ES-I3 (cell line): ENCODE measurements at regions not wholly inside any gene's neighbourhood (a gene's known extent, or its start where the extent isn't known, plus 50 kb on each side); places are given as distances from the start of the nearest gene placed in this dataset.
"Not testable (repeated sequence)": the region's sequence is repeated elsewhere in the genome, so short reads cannot be mapped to it uniquely, and the experiment has no call there.

Experiments used
- H3K36me3 ChIP-seq: 2 replicates; pipeline ENCODE4 v1.6.1; 2013; ENCODE audit warnings: mild to moderate bottlenecking, low read length, control low read depth, moderate library complexity; ENCODE audit not compliant: insufficient read depth
- H3K4me1 ChIP-seq: 2 replicates; pipeline ENCODE4 v1.6.1; 2013; ENCODE audit warnings: mild to moderate bottlenecking, control low read depth, low read length; ENCODE audit not compliant: insufficient read depth
- H3K9ac ChIP-seq: 2 replicates; pipeline ENCODE4 v1.6.1; 2013; ENCODE audit warnings: low read depth, mild to moderate bottlenecking, low read length, moderate library complexity
- H3K9me3 ChIP-seq: 2 replicates; pipeline ENCODE4 v1.6.1; 2013; ENCODE audit warnings: mild to moderate bottlenecking, low read length, moderate library complexity; ENCODE audit not compliant: control insufficient read depth, insufficient read depth

DNA sequence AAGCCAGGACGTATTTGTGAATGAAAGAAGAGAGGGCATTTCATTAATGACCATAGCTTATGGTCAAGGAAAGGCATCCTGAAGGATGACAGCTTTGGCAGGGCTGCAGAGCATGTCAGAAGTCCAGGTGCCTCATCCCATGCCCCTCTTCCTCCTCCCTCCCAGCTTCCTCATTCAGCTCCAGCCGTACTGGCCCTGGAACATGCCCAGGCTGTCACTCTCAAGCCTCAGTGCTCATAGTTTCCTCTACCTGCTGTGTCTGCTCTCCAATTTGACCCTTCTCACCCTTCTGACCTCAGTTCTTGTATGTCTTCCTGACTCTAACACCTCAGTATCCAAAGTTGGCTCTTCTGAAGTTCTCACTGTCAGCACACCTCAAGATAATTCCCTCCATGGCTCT lies 695.8 kb upstream of the HS6ST1 start:
- Histone ChIP-seq H3K9me3 (no peaks in the 10 kb centered on the region; the same call in 1 of the 2 replicates), H3K4me1 (no peaks in the 10 kb centered on the region), H3K9ac (no peak overlapping the region), H3K36me3 (no peaks in the 10 kb centered on the region)

DNA sequence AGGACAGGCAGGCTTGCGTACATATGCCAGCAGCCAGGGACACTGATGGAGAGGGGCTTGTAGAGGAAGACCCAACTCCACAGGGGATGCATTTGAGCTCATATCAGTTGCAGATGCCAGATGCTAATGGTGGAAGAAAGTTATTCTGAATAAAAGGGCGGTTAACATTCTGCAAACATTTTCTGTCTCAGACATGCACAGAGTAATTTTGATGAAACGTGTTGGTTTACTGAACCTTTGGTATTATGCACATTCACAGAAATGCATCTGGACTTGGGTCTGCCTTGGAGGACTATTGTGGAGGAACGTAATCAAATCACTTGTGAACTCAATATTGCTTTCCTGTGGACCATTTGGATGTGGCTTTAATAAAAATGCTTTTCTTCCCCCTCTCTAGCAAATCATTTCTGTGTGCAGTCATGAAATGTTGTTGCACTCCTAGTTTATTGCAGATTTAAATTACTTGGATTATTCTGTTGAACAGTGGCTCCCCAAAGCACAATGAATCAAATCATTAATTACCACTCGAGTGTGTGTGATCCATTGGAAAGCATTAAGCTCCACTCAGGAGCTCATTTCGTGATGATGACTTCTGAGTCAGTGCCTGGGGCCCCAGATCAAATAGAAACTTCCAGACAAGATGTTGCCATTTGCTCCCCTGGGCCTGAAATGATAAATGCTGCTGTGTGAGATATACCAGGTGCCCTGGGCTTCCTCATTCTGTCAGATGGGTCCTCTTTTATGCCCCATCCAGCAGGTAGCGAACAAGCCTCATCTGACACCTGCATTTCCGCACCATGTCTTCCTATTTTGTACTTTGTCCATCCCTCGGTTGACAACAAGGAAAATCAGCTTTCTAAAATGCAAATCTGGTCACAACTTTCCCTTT lies 697.0 kb upstream of the HS6ST1 start:
- no peaks in the 10 kb centered on the region; the same call in 1 of the 2 replicates for H3K9me3 ChIP-seq
- no peaks in the 10 kb centered on the region for H3K36me3 ChIP-seq
- no peak overlapping the region for H3K9ac ChIP-seq
- no peaks in the 10 kb centered on the region for H3K4me1 ChIP-seq

DNA sequence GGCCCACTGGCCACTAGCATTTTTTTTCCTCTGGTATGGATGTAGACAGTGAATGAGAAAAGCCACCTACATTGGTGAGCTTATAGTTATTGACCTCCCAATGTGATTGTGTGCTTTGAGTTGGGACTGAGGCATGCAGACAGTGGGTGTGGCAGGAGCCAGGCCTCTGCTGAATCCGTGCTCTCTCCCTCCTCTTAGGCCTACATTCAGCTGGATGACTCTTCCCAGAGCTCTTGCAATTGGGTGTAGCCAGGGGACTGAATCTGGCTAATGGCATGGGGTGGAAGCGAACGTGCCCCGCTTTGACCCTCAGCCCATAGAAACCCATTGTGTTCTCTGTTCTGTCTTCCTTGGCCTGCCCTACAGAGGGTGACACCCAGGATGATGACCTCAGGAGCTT lies 698.3 kb upstream of the HS6ST1 start:
- Histone ChIP-seq H3K9ac (no peak overlapping the region), H3K36me3 (no peaks in the 10 kb centered on the region), H3K4me1 (no peaks in the 10 kb centered on the region), H3K9me3 (no peaks in the 10 kb centered on the region; the same call in 1 of the 2 replicates)

DNA sequence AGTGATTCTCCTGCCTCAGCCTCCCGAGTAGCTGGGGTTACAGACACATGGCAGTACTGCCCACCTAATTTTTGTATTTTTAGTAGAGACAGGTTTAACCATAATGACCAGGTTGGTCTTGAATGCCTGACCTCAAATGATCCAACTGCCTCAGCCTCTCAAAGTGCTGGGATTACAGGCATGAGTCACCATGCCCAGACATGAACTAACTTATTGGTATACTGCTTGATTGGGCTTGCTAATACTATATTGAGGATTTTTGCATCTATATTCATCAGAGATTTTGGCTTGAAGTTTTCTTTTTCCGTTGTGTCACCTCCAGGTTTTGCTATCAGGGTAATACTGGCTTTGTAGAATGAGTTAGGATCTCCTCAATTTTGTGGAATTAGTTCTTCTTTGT lies 706.1 kb upstream of the HS6ST1 start:
- no peaks in the 10 kb centered on the region for H3K4me1 ChIP-seq
- H3K9ac ChIP-seq: no peak overlapping the region
- H3K36me3 ChIP-seq: no peaks in the 10 kb centered on the region
- H3K9me3 ChIP-seq: no peaks in the 10 kb centered on the region

DNA sequence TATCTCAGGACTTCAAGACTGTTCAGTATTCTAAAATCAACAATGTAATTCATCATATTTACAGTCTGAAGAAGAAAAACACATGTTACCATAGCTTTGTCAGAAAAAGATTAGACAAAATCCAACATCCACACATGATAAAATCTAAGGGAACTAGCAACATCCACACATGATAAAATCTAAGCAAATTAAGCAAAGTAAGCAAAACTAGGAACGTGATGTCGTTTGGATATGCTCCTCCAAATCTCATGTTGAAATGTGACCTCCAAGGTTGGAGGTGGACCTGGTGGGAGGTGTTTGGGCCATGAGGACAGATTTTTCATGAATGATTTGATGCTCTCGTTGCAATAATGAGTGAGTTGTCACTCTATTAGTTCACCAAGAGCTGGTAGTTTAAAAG lies 717.3 kb upstream of the HS6ST1 start:
- no peaks in the 10 kb centered on the region for H3K4me1 ChIP-seq
- no peak overlapping the region for H3K9ac ChIP-seq
- no peaks in the 10 kb centered on the region for H3K9me3 ChIP-seq
- no peaks in the 10 kb centered on the region for H3K36me3 ChIP-seq

DNA sequence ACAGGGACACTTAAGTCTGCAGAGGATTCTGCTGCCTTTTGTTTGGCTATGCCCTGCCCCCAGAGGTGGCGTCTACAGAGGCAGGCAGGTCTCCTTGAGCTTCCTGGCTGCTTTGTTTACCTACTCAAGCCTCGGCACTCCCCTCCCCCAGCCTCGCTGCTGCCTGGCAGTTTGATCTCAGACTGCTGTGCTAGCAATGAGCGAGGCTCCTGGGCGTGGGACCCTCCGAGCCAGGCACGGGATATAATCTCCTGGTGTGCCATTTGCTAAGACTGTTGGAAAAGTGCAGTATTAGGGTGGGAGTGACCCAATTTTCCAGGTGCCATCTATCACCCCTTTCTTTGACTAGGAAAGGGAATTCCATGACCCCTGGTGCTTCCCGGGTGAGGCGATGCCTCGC lies 725.0 kb upstream of the HS6ST1 start:
- H3K4me1 ChIP-seq, H3K9me3 ChIP-seq, H3K9ac ChIP-seq, H3K36me3 ChIP-seq: not testable (repeated sequence)

DNA sequence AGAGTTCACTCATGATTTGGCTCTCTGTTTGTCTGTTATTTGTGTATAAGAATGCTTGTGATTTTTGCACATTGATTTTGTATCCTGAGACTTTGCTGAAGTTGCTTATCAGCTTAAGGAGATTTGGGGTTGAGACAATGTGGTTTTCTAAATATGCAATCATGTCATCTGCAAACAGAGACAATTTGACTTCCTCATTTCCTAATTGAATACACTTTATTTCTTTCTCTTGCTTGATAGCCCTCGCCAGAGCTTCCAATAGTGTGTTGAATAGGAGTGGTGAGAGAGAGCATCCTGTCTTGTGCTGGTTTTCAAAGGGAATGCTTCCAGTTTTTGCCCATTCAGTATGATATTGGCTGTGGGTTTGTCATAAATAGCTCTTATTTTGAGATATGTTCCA lies 727.8 kb upstream of the HS6ST1 start:
- H3K9me3 ChIP-seq, H3K9ac ChIP-seq, H3K4me1 ChIP-seq, H3K36me3 ChIP-seq: not testable (repeated sequence)

DNA sequence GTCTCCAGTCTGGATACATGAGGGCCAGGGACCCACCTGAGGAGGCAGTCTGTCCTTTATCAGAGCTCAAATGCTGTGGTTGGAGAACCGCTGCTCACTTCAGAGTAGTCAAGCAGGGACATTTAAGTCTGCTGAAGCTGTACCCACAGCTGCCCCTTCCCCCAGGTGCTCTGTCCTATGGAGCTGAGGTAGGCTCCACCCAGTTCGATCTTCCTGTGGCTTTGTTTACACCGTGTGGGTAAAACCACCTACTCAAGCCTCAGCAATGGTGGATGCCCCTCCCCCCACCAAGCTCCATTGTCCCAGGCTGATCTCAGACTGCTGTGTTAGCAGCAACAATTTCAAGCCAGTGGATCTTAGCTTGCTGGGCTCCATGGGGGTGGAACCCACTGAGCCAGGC lies 731.4 kb upstream of the HS6ST1 start:
- Histone ChIP-seq H3K9ac (no peak overlapping the region), H3K9me3 (no peaks in the 10 kb centered on the region), H3K36me3 (no peaks in the 10 kb centered on the region), H3K4me1 (no peaks in the 10 kb centered on the region)

DNA sequence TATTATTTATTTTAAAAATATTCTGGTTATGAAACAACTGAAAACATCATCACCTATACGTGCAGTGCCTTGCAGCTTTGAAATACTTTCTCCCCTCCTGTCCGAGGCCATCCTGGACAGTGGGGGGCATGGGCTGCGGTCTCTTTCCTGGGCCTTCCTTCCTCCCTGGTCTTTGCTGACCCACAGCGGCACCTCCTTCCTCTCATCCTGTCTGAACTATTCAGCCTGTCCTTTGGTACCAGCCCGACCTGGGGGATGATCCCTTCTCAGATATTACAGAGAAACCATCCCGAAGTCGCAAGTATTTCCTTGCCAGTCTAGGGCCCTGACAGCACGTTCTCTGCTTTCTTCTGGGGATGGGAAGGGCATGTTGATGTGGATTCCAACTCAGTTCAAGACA lies 736.6 kb upstream of the HS6ST1 start:
- H3K36me3 ChIP-seq: no peaks in the 10 kb centered on the region
- H3K9ac ChIP-seq: no peak overlapping the region
- H3K9me3 ChIP-seq: no peaks in the 10 kb centered on the region
- H3K4me1 ChIP-seq: no peaks in the 10 kb centered on the region

DNA sequence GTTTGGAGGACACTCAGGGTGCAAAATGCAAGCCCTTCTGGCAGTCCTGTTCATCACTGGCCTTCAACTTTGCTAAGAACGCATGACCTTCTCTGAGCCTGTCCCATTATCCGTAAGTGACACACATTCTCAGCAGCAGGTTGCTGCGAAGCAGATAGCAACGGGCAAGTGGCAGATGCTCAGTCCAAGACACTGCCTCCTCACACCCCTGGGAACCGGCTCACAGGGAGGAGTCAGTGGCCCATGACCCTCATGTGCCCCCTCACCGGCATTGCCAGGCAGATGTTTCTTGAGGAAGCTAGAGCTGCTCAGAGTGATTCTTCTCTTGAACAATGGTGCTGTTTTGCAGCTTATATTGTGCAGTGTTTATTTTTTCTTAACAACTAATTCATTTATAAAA lies 737.2 kb upstream of the HS6ST1 start:
- Histone ChIP-seq H3K4me1 (no peaks in the 10 kb centered on the region), H3K9me3 (no peaks in the 10 kb centered on the region), H3K36me3 (no peaks in the 10 kb centered on the region), H3K9ac (no peak overlapping the region)

DNA sequence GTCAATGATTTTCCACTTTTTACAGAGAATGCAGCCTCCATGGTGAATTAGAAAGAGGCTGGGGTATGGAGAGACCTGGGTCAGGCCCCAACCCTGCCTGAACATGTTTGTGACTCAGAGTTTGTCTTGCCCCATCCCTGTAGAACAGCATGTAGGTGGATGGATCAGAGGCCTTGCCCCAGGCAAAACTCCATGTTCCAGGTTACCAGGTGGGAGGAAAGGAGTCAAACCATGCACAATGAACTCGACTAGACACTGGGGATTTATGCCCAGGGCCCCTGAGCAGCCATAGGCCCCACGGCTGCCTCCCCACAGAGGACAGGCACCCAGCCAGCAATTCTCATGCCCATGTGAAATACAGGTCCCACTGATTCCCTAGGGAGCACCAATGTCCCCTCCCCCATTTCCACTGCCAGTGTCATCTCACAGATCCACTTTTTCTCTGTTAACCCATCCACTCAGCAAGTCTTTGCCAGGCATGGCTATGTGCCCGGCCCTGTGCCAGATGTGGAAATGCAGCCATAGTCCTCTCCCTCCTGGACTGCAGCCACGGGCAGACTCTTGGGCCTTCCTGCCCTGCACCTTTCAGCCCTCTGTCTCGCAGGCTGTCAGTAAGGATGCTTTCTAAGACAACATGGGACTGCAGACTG lies 737.8 kb upstream of the HS6ST1 start:
- H3K4me1 ChIP-seq: no peaks in the 10 kb centered on the region
- no peaks in the 10 kb centered on the region for H3K9me3 ChIP-seq
- H3K36me3 ChIP-seq: no peaks in the 10 kb centered on the region
- no peak overlapping the region for H3K9ac ChIP-seq

DNA sequence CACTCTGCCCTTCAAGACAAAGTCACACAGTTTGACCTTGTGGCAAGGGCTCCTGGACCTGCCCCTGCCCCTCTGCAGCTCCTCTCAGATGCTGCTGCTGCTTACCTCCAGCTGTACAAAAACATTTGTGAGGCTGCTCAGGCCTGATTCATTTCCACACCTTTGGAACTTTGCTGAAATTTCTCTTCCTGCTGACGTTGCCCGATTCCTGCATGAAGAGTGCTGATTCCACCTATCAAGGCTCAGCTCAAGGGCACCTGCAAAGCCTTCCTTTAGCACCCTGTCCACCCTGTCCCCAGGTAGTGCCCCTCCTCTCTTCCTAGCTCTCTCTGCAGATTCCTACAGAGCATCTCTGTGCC lies 738.3 kb upstream of the HS6ST1 start:
- no peaks in the 10 kb centered on the region for H3K9me3 ChIP-seq
- H3K9ac ChIP-seq: no peak overlapping the region
- H3K36me3 ChIP-seq: no peaks in the 10 kb centered on the region
- no peaks in the 10 kb centered on the region for H3K4me1 ChIP-seq

DNA sequence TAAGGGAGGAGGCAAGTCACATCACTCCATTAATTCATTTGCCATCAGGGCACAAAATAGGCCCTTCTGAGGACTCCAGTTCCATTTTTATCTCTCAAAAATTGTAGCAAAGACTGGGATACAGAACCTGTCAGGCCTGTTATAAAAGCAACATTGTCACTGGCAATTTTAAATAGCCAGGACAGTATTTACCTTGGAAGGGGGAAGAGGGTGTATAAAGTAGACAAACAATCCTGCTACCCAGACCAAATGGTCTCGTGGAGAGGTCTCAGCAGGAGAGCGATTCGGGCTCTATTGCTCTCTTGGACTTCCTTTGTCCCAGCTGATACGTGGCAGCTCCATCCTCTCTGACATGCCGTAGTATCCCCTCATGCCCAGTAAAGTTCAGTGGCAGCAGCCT lies 740.3 kb upstream of the HS6ST1 start:
- Histone ChIP-seq H3K4me1 (no peaks in the 10 kb centered on the region), H3K9ac (no peak overlapping the region), H3K36me3 (no peaks in the 10 kb centered on the region), H3K9me3 (no peaks in the 10 kb centered on the region)

DNA sequence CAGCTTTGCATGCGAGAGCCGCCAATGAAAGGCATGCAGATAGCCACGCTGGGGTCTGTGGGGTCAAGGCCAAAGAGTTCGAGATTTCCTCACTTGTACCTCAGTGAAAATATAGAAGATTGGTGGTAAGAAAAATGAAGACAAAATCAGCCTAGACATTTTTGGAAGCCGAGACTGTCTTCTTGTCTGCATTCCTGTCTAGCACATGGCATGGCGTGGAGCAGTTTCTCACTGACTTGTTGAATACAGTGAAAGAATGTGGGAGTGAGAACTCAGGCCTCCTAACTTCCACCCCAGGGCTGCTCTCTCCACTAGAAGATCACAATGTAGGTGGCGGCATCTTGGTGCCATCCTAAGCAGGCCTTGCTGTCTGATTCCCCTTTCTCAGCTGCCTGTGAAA lies 740.8 kb upstream of the HS6ST1 start:
- Histone ChIP-seq H3K9ac (no peak overlapping the region), H3K4me1 (no peaks in the 10 kb centered on the region), H3K36me3 (no peaks in the 10 kb centered on the region), H3K9me3 (no peaks in the 10 kb centered on the region)

DNA sequence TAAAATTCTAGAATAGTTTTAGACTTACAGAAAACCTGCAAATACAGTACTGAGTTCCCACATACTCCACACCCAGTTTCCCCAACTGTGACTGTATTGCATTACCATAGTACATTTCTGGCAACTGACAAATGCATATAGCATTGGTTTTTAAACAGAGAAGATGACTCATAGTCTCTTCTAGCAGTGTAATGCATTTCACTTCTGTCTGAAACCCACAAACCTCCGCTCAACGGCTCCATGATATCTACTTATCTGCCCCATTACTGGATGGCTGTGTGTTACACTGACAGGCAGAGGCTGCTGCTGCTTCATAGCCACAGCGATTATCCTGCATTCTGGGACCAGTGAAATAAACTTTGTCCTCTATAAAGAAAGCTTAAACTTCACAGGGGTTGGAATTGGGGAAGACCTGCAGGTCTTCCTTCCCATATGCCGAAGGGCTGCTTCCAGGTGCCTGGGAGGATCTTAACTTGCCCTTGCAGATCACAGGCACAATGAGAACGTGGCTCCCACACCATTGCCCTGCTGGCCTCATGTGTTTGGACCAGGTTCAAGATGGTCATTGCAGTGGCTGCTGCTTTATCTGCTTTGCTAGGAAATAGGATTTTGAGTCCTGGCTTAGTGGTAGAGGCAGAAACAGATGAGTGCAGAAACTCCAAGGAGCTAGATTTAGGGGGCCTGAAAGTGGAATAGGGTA lies 742.6 kb upstream of the HS6ST1 start:
- Histone ChIP-seq H3K9ac (no peak overlapping the region), H3K36me3 (no peaks in the 10 kb centered on the region), H3K9me3 (no peaks in the 10 kb centered on the region), H3K4me1 (no peaks in the 10 kb centered on the region)
